ENCODE measurements at regions not wholly inside any gene's neighbourhood (a gene's known extent, or its start where the extent isn't known, plus 50 kb on each side); places are given as distances from the start of the nearest gene placed in this dataset.

DNA sequence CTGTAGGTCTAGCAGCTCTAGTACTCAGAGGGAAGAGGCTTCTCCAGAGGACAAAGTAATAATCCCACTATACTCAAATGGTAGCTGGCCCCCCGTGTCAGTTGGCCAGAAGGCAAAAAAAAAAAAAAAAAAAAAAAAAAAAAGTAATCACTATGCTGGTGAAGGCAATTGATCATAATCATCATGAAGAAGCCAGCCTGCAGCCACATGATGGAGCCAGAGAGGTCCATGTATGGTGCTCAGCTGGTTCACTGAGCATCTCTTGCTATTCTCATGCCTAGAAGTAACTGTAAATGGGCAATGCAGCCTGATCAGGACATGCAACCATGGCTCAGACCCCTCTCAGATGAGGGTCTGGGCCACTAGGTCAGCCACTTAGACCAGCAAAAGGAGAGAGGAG, 378.8 kb downstream of the MED13L start:
- TF ChIP-seq, protein P1, sequence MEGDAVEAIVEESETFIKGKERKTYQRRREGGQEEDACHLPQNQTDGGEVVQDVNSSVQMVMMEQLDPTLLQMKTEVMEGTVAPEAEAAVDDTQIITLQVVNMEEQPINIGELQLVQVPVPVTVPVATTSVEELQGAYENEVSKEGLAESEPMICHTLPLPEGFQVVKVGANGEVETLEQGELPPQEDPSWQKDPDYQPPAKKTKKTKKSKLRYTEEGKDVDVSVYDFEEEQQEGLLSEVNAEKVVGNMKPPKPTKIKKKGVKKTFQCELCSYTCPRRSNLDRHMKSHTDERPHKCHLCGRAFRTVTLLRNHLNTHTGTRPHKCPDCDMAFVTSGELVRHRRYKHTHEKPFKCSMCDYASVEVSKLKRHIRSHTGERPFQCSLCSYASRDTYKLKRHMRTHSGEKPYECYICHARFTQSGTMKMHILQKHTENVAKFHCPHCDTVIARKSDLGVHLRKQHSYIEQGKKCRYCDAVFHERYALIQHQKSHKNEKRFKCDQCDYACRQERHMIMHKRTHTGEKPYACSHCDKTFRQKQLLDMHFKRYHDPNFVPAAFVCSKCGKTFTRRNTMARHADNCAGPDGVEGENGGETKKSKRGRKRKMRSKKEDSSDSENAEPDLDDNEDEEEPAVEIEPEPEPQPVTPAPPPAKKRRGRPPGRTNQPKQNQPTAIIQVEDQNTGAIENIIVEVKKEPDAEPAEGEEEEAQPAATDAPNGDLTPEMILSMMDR (IDR thresholded peaks at IDR 0.05; ENCODE audit: low read depth, low read length) = no peak
- DNase-seq (ENCODE audit: low read depth in 2 of 2) = no peak
- H3K4me3 ChIP-seq (replicated peaks in 1 of 2; ENCODE audit: low read depth in 2 of 2, low read length in 2 of 2) = no peak overlapping the region

DNA sequence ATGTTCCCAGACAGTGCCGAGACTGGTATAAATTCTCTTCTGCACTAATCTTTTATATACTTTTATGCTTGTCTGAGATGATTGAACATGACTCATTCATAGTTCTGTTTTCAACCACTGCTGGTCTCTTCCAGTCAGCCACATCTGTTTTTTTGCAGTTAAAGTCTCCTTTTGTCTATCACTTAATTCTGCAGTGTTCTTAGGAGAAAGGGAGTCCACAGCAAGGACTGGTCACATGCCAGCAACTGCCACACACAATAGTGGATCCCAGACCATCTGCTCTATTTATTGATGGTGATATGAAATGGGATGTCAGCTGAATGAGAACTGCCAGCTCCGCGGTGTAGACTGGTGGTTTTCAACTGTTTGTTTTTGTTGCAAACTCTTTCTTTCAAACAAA, 379.8 kb downstream of the MED13L start:
- no peak overlapping the region for H3K4me3 ChIP-seq (replicated peaks in 1 of 2; ENCODE audit: low read depth in 2 of 2, low read length in 2 of 2)
- TF ChIP-seq, protein P1 (IDR thresholded peaks at IDR 0.05; ENCODE audit: low read depth, low read length) = no peak
- no peak for DNase-seq (ENCODE audit: low read depth in 2 of 2)

DNA sequence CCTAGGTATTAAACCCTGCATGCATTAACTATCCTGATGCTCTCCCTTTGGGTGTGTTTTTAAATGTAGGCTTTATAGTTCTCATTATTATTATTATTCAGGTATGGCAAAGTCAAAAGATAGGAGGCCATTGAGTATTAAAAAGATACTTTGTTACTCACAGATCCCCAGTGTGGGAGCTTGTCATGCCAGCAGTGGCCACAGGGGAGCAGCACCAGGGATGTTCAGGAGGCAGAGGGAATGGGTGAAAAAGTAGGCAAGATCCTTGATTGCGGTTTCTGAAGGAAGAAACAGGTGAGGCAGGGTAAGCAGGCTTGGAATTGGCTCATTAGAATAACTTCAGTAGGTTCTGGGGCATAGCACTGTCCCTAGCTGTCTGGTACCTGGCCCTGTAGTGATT, 382.2 kb downstream of the MED13L start:
- H3K4me3 ChIP-seq (replicated peaks in 1 of 2; ENCODE audit: low read depth in 2 of 2, low read length in 2 of 2) = no peak overlapping the region
- TF ChIP-seq, protein P1 (IDR thresholded peaks at IDR 0.05; ENCODE audit: low read depth, low read length) = peak; percentile 32
- DNase-seq (ENCODE audit: low read depth in 2 of 2) = peak in 1 of 2 donors; percentile 5

DNA sequence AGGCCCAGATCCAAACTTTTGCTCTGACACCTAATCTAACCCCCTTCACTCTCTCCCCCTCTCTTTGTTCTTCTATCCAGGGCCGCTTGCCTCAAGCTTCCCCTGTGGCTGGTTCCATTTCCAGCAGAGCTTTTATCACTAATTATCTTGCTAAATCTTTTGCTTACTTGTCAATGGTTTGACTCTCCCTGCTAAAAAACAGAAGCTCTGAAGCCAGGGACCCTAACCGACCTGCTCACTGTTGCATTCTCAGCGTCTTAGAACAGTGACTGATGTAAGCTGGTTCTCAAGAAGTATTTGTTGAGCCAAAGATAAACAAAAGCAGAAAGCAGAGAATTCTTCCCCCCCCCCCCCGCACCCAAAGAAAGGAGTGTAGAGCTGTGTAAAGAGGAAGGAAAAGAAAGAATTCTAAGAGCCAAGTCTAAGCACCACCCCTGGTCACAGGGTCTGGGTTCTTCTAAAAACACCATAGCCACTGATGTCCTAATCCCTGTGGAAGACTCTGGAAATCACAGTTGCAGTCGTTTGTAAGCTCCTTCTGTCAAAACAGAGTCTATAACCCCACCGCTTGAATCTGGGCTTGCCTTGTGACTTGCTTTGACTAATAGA, 385.8 kb downstream of the MED13L start:
- no peak for DNase-seq (ENCODE audit: low read depth in 2 of 2)
- TF ChIP-seq, protein P1 (IDR thresholded peaks at IDR 0.05; ENCODE audit: low read depth, low read length) = no peak
- no peak overlapping the region for H3K4me3 ChIP-seq (replicated peaks in 1 of 2; ENCODE audit: low read depth in 2 of 2, low read length in 2 of 2)

DNA sequence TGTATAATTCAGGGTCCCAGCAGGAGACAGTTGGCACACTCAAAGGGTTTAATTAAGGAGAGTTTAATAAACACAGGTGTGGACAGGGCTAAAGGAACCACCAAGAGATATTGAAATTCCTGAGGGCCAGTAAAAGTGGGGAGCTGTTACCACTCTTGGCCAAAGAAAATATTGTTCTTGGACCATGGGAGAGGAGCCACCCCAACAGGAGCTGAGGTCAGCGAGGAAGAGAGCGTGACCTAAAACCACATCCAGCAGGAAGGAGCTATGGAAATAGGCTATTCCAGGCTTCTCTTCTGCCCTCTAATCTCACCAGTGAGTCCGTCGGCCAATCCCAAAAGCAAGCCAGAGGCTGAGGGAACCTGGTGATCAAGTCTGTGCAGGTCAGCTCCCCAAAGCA, 390.8 kb downstream of the MED13L start:
- no peak for DNase-seq (ENCODE audit: low read depth in 2 of 2)
- TF ChIP-seq, protein P1 (IDR thresholded peaks at IDR 0.05; ENCODE audit: low read depth, low read length) = no peak
- no peak overlapping the region for H3K4me3 ChIP-seq (replicated peaks in 1 of 2; ENCODE audit: low read depth in 2 of 2, low read length in 2 of 2)

DNA sequence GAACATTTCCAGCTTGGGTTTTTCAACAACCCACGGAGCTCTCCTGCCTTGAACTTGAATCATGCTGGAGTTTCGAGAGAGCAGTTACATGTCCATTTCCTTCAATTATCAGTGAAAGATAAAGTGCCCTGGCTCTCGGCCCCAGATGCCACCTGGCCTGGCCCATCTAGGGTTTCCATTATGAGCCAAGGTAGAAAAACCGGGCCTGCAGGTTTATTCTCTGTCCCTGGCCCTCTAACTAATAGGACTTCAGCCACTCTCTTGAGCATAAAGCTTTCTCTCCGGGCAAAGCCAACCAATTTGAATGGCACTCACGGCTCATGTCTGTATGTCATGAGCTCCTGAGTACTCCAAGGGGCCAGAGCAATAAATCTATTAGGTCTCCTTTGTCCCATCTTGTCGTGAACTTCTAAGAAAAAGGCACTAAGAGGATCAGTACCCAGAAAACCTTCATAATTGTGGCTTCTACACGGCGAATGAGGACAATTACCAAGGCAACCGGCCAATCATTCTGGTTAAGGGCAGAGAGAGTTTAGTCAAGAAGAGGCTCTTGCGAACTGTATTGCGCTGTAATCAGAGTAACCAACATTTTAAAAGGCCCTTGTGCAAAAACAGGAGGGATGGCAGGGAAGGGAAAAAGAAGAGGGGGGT, 392.3 kb downstream of the MED13L start:
- no peak for DNase-seq (ENCODE audit: low read depth in 2 of 2)
- TF ChIP-seq, protein P1 (IDR thresholded peaks at IDR 0.05; ENCODE audit: low read depth, low read length) = no peak

More for the DNA sequence above, 392.3 kb downstream of the MED13L start:
- no peak overlapping the region for H3K4me3 ChIP-seq (replicated peaks in 1 of 2; ENCODE audit: low read depth in 2 of 2, low read length in 2 of 2)
